Parathyroid adenoma (tissue), 2 donors: ENCODE measurements at regions not wholly inside any gene's neighbourhood (a gene's known extent, or its start where the extent isn't known, plus 50 kb on each side); places are given as distances from the start of the nearest gene placed in this dataset.

Source experiments
- H2AFZ ChIP-seq: fragments of 300-600 bp; sonication (generic); one replicate; pipeline ENCODE4 v1.7.0; 2017; ENCODE audit warnings: antibody characterized with exemption, mild to moderate bottlenecking
- H3K27ac ChIP-seq: fragments of 300-600 bp; sonication (generic); one replicate; pipeline ENCODE4 v1.7.0; 2017
- H3K27me3 ChIP-seq: fragments of 300-600 bp; sonication (generic); one replicate; pipeline ENCODE4 v1.7.0; 2017; ENCODE audit warnings: low read length; ENCODE audit not compliant: control insufficient read depth, insufficient read depth
- H3K36me3 ChIP-seq: fragments of 300-600 bp; sonication (generic); one replicate; pipeline ENCODE4 v1.7.0; 2017; ENCODE audit warnings: low read length; ENCODE audit not compliant: control insufficient read depth, insufficient read depth
- H3K4me1 ChIP-seq: fragments of 300-600 bp; sonication (generic); one replicate; pipeline ENCODE4 v1.7.0; 2017; ENCODE audit warnings: control low read depth
- H3K4me2 ChIP-seq: fragments of 300-600 bp; sonication (generic); one replicate; pipeline ENCODE4 v1.7.0; 2017; ENCODE audit warnings: low read length
- H3K4me3 ChIP-seq: fragments of 300-600 bp; sonication (generic); one replicate; pipeline ENCODE4 v1.7.0; 2017; ENCODE audit warnings: low read depth, low read length
- H3K79me2 ChIP-seq: fragments of 300-600 bp; sonication (generic); one replicate; pipeline ENCODE4 v1.7.0; 2017; ENCODE audit warnings: control low read depth
- H3K9ac ChIP-seq: fragments of 300-600 bp; sonication (generic); one replicate; pipeline ENCODE4 v1.7.0; 2017; ENCODE audit warnings: mild to moderate bottlenecking
- H3K9me3 ChIP-seq: fragments of 300-600 bp; sonication (generic); one replicate; pipeline ENCODE4 v1.7.0; 2017; ENCODE audit warnings: low read length; ENCODE audit not compliant: control insufficient read depth
- CTCF ChIP-seq: fragments of 300-600 bp; sonication (generic); IDR thresholded peaks from one replicate; pipeline ENCODE4 v1.7.0; 2017; ENCODE audit warnings: antibody characterized with exemption, mild to moderate bottlenecking
- donor health status: primary hyperparathyroidism.

DNA sequence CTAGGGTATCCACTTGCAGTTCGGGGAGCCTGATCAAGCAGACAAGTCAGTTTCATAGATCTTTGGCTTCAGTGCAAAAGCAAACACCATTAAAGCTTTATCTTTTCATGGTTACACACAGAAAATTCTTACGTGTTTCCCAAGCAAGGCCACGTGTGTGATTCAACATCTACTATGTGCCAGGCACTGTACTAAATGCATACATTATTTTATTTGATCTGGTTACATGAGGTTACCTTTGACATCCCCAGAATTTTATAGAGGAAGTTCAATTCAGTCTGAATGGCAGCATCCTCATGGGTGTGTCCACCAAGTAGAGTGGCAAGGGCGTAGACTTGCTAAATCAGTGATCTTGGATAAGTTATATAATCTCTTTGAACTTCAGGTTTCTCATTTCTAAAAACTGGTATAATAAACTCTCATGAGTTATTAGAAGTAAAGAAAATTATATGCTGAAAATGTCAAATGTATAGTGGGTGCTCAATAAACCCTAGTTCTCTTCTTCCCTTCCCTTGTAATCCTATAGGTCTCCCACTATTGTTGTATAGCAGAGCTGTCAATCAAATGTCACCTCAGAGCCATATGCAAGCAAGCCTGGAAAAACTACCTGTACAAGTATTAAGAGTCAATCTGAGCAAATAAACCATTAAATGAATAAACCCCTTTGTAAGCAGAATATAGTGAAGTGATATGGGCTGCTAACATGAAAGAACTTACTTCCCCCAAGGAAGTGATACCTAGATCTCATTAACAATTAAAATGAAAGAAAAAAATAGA lies 50.3 kb upstream of the TMX1 start:
- H3K36me3 ChIP-seq: no peaks in the 10 kb centered on the region
- H3K27ac ChIP-seq: no peak overlapping the region
- H3K9me3 ChIP-seq: no peaks in the 10 kb centered on the region
- H3K9ac ChIP-seq: no peak overlapping the region
- no peak for TF ChIP-seq CTCF
- no peak overlapping the region for H3K4me3 ChIP-seq
- no peak overlapping the region for H2AFZ ChIP-seq
- H3K4me2 ChIP-seq: no peak overlapping the region
- no peaks in the 10 kb centered on the region for H3K4me1 ChIP-seq
- no peaks in the 10 kb centered on the region for H3K79me2 ChIP-seq
- H3K27me3 ChIP-seq: no peaks in the 10 kb centered on the region
